ENCODE measurements at regions not wholly inside any gene's neighbourhood (a gene's known extent, or its start where the extent isn't known, plus 50 kb on each side); places are given as distances from the start of the nearest gene placed in this dataset.

DNA sequence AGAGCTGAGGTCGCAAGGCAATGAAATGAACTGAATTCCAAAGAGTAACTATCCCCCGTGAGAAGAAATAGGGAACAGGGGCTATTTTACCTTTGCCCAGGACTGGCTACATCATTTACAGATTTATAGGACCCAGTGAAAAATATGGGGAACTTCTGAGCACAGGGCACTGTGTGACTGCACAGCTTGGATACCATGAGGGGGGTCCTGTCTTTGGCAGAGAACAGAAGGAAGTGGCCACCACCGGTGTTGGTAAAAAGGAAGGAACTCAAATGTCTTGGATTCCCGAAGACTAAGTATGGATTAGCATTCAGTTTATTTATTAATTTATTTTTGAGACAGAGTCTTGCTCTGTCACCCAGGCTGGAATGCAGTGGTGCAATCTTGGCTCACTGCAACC, 119.6 kb downstream of the B3GNT2 start:
- ChIA-PET POLR2A (interaction anchor here (0.8 kb wide), 1 partner anchor 50 kb away, joined by 3 read pairs; no protein-coding TSS in a partner anchor), CTCF (no interaction called here)
- Mint-ChIP-seq H3K4me1 (peaks cover 14% of the 10 kb centered on the region), H3K4me3 (no peak overlapping the region), H3K27ac (no peak overlapping the region), H3K27me3 (ENCODE audit: low read depth) (no peaks in the 10 kb centered on the region), H3K9me3 (no peaks in the 10 kb centered on the region), H3K36me3 (no peaks in the 10 kb centered on the region)
- DNase-seq (ENCODE audit: low spot score) (no peak), ATAC-seq (no peak)
- no peak for TF ChIP-seq ZNF671 (CRISPR knock-in tag; IDR thresholded peaks at IDR 0.05)
- TF ChIP-seq ESRRA (CRISPR knock-in tag; IDR thresholded peaks at IDR 0.05; ENCODE audit: borderline replicate concordance) = no peak
- TF ChIP-seq CBFB (CRISPR knock-in tag; IDR thresholded peaks at IDR 0.05; ENCODE audit: low read depth) = no peak
- no peak for TF ChIP-seq ETV6 (CRISPR knock-in tag; IDR thresholded peaks at IDR 0.05)
- TF ChIP-seq JAZF1 (CRISPR knock-in tag; IDR thresholded peaks at IDR 0.05) = no peak
- no peak for TF ChIP-seq FOXJ3 (CRISPR knock-in tag; IDR thresholded peaks at IDR 0.05; ENCODE audit: borderline replicate concordance)
- TF ChIP-seq, protein P1, sequence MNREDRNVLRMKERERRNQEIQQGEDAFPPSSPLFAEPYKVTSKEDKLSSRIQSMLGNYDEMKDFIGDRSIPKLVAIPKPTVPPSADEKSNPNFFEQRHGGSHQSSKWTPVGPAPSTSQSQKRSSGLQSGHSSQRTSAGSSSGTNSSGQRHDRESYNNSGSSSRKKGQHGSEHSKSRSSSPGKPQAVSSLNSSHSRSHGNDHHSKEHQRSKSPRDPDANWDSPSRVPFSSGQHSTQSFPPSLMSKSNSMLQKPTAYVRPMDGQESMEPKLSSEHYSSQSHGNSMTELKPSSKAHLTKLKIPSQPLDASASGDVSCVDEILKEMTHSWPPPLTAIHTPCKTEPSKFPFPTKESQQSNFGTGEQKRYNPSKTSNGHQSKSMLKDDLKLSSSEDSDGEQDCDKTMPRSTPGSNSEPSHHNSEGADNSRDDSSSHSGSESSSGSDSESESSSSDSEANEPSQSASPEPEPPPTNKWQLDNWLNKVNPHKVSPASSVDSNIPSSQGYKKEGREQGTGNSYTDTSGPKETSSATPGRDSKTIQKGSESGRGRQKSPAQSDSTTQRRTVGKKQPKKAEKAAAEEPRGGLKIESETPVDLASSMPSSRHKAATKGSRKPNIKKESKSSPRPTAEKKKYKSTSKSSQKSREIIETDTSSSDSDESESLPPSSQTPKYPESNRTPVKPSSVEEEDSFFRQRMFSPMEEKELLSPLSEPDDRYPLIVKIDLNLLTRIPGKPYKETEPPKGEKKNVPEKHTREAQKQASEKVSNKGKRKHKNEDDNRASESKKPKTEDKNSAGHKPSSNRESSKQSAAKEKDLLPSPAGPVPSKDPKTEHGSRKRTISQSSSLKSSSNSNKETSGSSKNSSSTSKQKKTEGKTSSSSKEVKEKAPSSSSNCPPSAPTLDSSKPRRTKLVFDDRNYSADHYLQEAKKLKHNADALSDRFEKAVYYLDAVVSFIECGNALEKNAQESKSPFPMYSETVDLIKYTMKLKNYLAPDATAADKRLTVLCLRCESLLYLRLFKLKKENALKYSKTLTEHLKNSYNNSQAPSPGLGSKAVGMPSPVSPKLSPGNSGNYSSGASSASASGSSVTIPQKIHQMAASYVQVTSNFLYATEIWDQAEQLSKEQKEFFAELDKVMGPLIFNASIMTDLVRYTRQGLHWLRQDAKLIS (CRISPR knock-in tag; IDR thresholded peaks at IDR 0.05; ENCODE audit: borderline replicate concordance) = no peak
- TF ChIP-seq JUN (CRISPR knock-in tag; IDR thresholded peaks at IDR 0.05) = no peak
- TF ChIP-seq CREM (CRISPR knock-in tag; IDR thresholded peaks at IDR 0.05) = no peak
- TF ChIP-seq, protein P2, sequence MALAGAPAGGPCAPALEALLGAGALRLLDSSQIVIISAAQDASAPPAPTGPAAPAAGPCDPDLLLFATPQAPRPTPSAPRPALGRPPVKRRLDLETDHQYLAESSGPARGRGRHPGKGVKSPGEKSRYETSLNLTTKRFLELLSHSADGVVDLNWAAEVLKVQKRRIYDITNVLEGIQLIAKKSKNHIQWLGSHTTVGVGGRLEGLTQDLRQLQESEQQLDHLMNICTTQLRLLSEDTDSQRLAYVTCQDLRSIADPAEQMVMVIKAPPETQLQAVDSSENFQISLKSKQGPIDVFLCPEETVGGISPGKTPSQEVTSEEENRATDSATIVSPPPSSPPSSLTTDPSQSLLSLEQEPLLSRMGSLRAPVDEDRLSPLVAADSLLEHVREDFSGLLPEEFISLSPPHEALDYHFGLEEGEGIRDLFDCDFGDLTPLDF (CRISPR knock-in tag; IDR thresholded peaks at IDR 0.05) = no peak
- no peak for TF ChIP-seq PREB (CRISPR knock-in tag; IDR thresholded peaks at IDR 0.05; ENCODE audit: borderline replicate concordance)
- TF ChIP-seq NR3C1 (CRISPR knock-in tag; conservative IDR thresholded peaks at IDR 0.05; ENCODE audit: low read depth) = no peak
- no peak for TF ChIP-seq NR1H2 (CRISPR knock-in tag; IDR thresholded peaks at IDR 0.05)

- POLR2A ChIA-PET = no interaction called here
- H3K9me3 Mint-ChIP-seq = no peaks in the 10 kb centered on the region
- H3K4me3 Mint-ChIP-seq = no peak overlapping the region
- H3K36me3 Mint-ChIP-seq = no peaks in the 10 kb centered on the region
- CTCF ChIA-PET = interaction anchor here (1.0 kb wide), 1 partner anchor 15 kb away, joined by 5 read pairs; no protein-coding TSS in a partner anchor
- H3K27me3 Mint-ChIP-seq (ENCODE audit: low read depth) = no peaks in the 10 kb centered on the region; the same call in 1 of the 2 replicates
- TF ChIP-seq, protein P3, sequence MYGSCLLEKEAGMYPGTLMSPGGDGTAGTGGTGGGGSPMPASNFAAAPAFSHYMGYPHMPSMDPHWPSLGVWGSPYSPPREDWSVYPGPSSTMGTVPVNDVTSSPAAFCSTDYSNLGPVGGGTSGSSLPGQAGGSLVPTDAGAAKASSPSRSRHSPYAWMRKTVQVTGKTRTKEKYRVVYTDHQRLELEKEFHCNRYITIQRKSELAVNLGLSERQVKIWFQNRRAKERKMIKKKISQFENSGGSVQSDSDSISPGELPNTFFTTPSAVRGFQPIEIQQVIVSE (CRISPR knock-in tag; IDR thresholded peaks at IDR 0.05; ENCODE audit: borderline replicate concordance) = no peak
- DNase-seq (ENCODE audit: low spot score) (no peak), ATAC-seq (no peak)
- peaks cover 24% of the 10 kb centered on the region for H3K4me1 Mint-ChIP-seq
- H3K27ac Mint-ChIP-seq = no peak overlapping the region
These were observed 118.4 kb downstream of the B3GNT2 start for GRCh38 chr2:62314291-62314690.

GRCh38 chr2:62313449-62314227, 117.7 kb downstream of the B3GNT2 start:
- H3K4me1 Mint-ChIP-seq = peaks cover 25% of the 10 kb centered on the region
- H3K36me3 Mint-ChIP-seq = no peaks in the 10 kb centered on the region
- H3K27me3 Mint-ChIP-seq (ENCODE audit: low read depth) = no peaks in the 10 kb centered on the region; the same call in 1 of the 2 replicates
- H3K4me3 Mint-ChIP-seq = no peak overlapping the region
- ChIA-PET CTCF (interaction anchor here (1.0 kb wide), 1 partner anchor 14 kb away, joined by 5 read pairs; no protein-coding TSS in a partner anchor), POLR2A (no interaction called here)
- no peak for DNase-seq (ENCODE audit: low spot score)
- H3K9me3 Mint-ChIP-seq = no peaks in the 10 kb centered on the region
- H3K27ac Mint-ChIP-seq = no peak overlapping the region
- no peak for ATAC-seq
- TF ChIP-seq, protein P4, sequence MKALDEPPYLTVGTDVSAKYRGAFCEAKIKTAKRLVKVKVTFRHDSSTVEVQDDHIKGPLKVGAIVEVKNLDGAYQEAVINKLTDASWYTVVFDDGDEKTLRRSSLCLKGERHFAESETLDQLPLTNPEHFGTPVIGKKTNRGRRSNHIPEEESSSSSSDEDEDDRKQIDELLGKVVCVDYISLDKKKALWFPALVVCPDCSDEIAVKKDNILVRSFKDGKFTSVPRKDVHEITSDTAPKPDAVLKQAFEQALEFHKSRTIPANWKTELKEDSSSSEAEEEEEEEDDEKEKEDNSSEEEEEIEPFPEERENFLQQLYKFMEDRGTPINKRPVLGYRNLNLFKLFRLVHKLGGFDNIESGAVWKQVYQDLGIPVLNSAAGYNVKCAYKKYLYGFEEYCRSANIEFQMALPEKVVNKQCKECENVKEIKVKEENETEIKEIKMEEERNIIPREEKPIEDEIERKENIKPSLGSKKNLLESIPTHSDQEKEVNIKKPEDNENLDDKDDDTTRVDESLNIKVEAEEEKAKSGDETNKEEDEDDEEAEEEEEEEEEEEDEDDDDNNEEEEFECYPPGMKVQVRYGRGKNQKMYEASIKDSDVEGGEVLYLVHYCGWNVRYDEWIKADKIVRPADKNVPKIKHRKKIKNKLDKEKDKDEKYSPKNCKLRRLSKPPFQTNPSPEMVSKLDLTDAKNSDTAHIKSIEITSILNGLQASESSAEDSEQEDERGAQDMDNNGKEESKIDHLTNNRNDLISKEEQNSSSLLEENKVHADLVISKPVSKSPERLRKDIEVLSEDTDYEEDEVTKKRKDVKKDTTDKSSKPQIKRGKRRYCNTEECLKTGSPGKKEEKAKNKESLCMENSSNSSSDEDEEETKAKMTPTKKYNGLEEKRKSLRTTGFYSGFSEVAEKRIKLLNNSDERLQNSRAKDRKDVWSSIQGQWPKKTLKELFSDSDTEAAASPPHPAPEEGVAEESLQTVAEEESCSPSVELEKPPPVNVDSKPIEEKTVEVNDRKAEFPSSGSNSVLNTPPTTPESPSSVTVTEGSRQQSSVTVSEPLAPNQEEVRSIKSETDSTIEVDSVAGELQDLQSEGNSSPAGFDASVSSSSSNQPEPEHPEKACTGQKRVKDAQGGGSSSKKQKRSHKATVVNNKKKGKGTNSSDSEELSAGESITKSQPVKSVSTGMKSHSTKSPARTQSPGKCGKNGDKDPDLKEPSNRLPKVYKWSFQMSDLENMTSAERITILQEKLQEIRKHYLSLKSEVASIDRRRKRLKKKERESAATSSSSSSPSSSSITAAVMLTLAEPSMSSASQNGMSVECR (CRISPR knock-in tag; IDR thresholded peaks at IDR 0.05; ENCODE audit: borderline replicate concordance) = no peak
- TF ChIP-seq FOXP4 (CRISPR knock-in tag; IDR thresholded peaks at IDR 0.05) = no peak
- no peak for TF ChIP-seq ZNF232 (CRISPR knock-in tag; IDR thresholded peaks at IDR 0.05)

Measured in WTC11 (cell line).